ENCODE measurements at regions not wholly inside any gene's neighbourhood (a gene's known extent, or its start where the extent isn't known, plus 50 kb on each side); places are given as distances from the start of the nearest gene placed in this dataset.

- TF ChIP-seq, protein P1, sequence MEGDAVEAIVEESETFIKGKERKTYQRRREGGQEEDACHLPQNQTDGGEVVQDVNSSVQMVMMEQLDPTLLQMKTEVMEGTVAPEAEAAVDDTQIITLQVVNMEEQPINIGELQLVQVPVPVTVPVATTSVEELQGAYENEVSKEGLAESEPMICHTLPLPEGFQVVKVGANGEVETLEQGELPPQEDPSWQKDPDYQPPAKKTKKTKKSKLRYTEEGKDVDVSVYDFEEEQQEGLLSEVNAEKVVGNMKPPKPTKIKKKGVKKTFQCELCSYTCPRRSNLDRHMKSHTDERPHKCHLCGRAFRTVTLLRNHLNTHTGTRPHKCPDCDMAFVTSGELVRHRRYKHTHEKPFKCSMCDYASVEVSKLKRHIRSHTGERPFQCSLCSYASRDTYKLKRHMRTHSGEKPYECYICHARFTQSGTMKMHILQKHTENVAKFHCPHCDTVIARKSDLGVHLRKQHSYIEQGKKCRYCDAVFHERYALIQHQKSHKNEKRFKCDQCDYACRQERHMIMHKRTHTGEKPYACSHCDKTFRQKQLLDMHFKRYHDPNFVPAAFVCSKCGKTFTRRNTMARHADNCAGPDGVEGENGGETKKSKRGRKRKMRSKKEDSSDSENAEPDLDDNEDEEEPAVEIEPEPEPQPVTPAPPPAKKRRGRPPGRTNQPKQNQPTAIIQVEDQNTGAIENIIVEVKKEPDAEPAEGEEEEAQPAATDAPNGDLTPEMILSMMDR (IDR thresholded peaks at IDR 0.05): no peak
- no peak for TF ChIP-seq POLR2AphosphoS5 (IDR thresholded peaks at IDR 0.05; ENCODE audit: low read depth, low read length)
Measured at GRCh38 chr9:14466828-14467227, 152.9 kb upstream of the NFIB start.
